Upper lobe of left lung (tissue), 6 donors: ENCODE measurements at regions not wholly inside any gene's neighbourhood (a gene's known extent, or its start where the extent isn't known, plus 50 kb on each side); places are given as distances from the start of the nearest gene placed in this dataset.

Experiments used
- ATAC-seq, 2 donors: fragments of 200-7000 bp; cut with Tn5 transposase; one replicate each; pipeline ENCODE4 v1.9.1; 2022; ENCODE audit warnings: mild to moderate bottlenecking in 2 of 2, moderate library complexity in 2 of 2; ENCODE audit not compliant: low FRiP score in 2 of 2
- DNase-seq, 2 donors: peaks; one replicate each; pipeline ENCODE4 v3.0.0-alpha.2; 2019 to 2020
- H3K27ac ChIP-seq, 4 donors: fragments of 200-600 bp; sonication (generic); one replicate each; pipeline ENCODE4 v1.5.1; 2016 to 2019
- H3K27me3 ChIP-seq, 4 donors: fragments of 200-600 bp; sonication (generic); one replicate each; pipeline ENCODE4 v1.5.1; 2017 to 2019
- H3K36me3 ChIP-seq, 4 donors: fragments of 200-600 bp; sonication (generic); one replicate each; pipeline ENCODE4 v1.5.1; 2016 to 2019
- H3K4me1 ChIP-seq, 4 donors: fragments of 200-600 bp; sonication (generic); one replicate each; pipeline ENCODE4 v1.5.1; 2018 to 2019
- H3K4me3 ChIP-seq, 4 donors: fragments of 200-600 bp; sonication (generic); one replicate each; pipeline ENCODE4 v1.5.1; 2017 to 2019; ENCODE audit warnings: mild to moderate bottlenecking in 2 of 4, moderate library complexity in 1 of 4
- H3K9me3 ChIP-seq, 4 donors: fragments of 200-600 bp; sonication (generic); one replicate each; pipeline ENCODE4 v1.5.1; 2018 to 2019
- EP300 ChIP-seq, 4 donors: sonication (generic); formaldehyde crosslinking; IDR thresholded peaks; one replicate each; pipeline ENCODE4 v1.5.1; 2017; ENCODE audit warnings: antibody characterized with exemption in 4 of 4, control low read depth in 2 of 4
- POLR2A ChIP-seq, 4 donors: fragments of 450-650 bp; IDR thresholded peaks; one replicate each; pipeline ENCODE4 v1.5.1; 2016 to 2017; ENCODE audit warnings: antibody characterized with exemption in 4 of 4, mild to moderate bottlenecking in 2 of 4
- POLR2AphosphoS5 ChIP-seq, 2 donors: sonication (generic); formaldehyde crosslinking; IDR thresholded peaks; one replicate each; pipeline ENCODE4 v1.5.1; 2017; ENCODE audit warnings: antibody characterized with exemption in 2 of 2
- WGBS, 2 donors: methylation state at CpG; one replicate each; pipeline ENCODE4 v1.1.5; 2017 to 2018; 5-methylcytosine and 5-hydroxymethylcytosine counted together
- TF ChIP-seq, protein P1 (sequence below), 6 experiments: fragments of 450-650 bp in 4 of 6; fragments of 200-600 bp in 2 of 6; sonication (generic) in 2 of 6; IDR thresholded peaks; one replicate each; pipeline ENCODE4 v1.5.1; 2016 to 2019; ENCODE audit warnings: antibody characterized with exemption in 6 of 6
- donor health status: DM: no; HTN: no; CAD: no; lungs with moderate emphysema.
- donor health status: DM: no; HTN: yes; CAD: no; lungs with severe emphysema.

DNA sequence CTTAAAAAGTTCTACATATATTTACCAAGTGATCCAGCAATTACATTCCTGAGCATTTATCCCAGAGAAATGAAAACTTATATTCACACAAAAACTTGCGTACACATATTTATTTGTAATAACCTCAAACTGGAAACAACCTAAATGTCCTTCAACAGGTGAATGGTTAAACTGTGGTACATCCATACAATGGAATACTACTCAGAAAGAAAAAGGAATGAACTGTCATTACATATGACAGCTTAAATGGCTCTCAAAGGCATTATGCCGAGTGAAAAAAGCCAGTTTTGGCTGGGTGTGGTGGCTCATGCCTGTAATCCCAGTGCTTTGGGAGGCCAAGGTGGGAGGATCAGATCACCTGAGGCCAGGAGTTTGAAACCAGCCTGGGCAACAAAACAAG lies 79.1 kb upstream of the DYNC1I2 start:
- no peaks in the 10 kb centered on the region for H3K27me3 ChIP-seq
- H3K27ac ChIP-seq = no peak overlapping the region
- 92 to 98% methylated on average over 2 of the region's 2 CpGs for WGBS, 2 donors
- H3K36me3 ChIP-seq = no peaks in the 10 kb centered on the region
- no peak overlapping the region for H3K4me3 ChIP-seq
- DNase-seq (no peak), ATAC-seq (no peak)
- no peaks in the 10 kb centered on the region for H3K9me3 ChIP-seq
- no peaks in the 10 kb centered on the region for H3K4me1 ChIP-seq
- TF ChIP-seq POLR2A (IDR thresholded peaks at IDR 0.05) (no peak), EP300 (IDR thresholded peaks at IDR 0.05) (no peak), POLR2AphosphoS5 (IDR thresholded peaks at IDR 0.05) (no peak)
- TF ChIP-seq, protein P1, sequence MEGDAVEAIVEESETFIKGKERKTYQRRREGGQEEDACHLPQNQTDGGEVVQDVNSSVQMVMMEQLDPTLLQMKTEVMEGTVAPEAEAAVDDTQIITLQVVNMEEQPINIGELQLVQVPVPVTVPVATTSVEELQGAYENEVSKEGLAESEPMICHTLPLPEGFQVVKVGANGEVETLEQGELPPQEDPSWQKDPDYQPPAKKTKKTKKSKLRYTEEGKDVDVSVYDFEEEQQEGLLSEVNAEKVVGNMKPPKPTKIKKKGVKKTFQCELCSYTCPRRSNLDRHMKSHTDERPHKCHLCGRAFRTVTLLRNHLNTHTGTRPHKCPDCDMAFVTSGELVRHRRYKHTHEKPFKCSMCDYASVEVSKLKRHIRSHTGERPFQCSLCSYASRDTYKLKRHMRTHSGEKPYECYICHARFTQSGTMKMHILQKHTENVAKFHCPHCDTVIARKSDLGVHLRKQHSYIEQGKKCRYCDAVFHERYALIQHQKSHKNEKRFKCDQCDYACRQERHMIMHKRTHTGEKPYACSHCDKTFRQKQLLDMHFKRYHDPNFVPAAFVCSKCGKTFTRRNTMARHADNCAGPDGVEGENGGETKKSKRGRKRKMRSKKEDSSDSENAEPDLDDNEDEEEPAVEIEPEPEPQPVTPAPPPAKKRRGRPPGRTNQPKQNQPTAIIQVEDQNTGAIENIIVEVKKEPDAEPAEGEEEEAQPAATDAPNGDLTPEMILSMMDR (IDR thresholded peaks at IDR 0.05) = no peak

DNA sequence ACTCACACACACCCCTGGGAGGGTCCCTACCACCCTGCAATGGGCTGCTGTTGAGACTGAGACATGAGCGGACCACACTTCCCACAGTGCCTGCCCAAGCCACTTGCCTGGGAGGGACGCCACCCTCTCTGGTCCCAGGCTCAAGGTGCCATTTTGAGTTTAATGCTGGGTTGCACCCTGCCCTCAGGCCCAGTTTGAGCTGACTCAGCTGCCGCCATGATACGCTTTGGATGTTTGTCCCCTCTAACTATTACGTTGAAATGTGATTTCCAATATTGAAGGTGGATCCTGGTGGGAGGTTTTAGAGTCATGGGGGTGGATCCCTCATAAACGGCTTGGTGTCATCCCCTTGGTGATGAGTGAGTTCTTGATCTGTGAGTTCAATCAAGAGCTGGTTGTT lies 76.4 kb upstream of the DYNC1I2 start:
- TF ChIP-seq, protein P1 (IDR thresholded peaks at IDR 0.05) = no peak
- no peak for TF ChIP-seq POLR2A (IDR thresholded peaks at IDR 0.05)
- no peak for TF ChIP-seq EP300 (IDR thresholded peaks at IDR 0.05)
- no peak for TF ChIP-seq POLR2AphosphoS5 (IDR thresholded peaks at IDR 0.05)
- DNase-seq = no peak
- H3K36me3 ChIP-seq = no peaks in the 10 kb centered on the region
- no peaks in the 10 kb centered on the region for H3K4me1 ChIP-seq
- no peaks in the 10 kb centered on the region for H3K9me3 ChIP-seq
- WGBS, 2 donors = 85 to 91% methylated on average over 4 to 6 of the region's 6 CpGs
- ATAC-seq = peak in 1 of 2 donors; percentile 50
- no peaks in the 10 kb centered on the region for H3K27me3 ChIP-seq
- H3K4me3 ChIP-seq = no peak overlapping the region
- no peak overlapping the region for H3K27ac ChIP-seq

DNA sequence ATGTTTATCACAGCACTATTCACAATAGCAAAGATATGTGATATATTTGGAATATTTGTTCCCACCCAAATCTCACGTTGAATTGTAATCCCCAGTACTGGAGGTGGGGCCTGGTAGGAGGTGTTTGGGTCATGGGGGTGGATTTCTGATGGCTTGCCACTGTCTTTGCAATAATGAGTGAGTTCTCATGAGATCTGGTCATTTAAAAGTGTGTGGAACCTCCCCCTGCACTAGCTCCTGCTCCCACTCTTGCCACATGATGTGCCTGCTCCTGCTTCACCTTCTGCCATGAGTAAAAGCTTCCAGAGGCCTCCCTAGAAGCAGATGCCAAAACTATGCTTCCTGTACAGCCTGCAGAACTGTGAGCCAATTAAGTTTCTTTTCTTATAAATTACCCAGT lies 72.2 kb upstream of the DYNC1I2 start:
- Histone ChIP-seq H3K4me3 (no peak overlapping the region), H3K27ac (no peak overlapping the region), H3K4me1 (no peaks in the 10 kb centered on the region), H3K27me3 (no peaks in the 10 kb centered on the region), H3K9me3 (no peaks in the 10 kb centered on the region), H3K36me3 (no peaks in the 10 kb centered on the region)
- TF ChIP-seq POLR2AphosphoS5 (IDR thresholded peaks at IDR 0.05) (no peak), EP300 (IDR thresholded peaks at IDR 0.05) (no peak), POLR2A (IDR thresholded peaks at IDR 0.05) (no peak)
- TF ChIP-seq, protein P1 (IDR thresholded peaks at IDR 0.05) = no peak
- ATAC-seq (no peak), DNase-seq (no peak)
- WGBS, 2 donors = 82 to 90% methylated on average over 1 of the region's 1 CpG

DNA sequence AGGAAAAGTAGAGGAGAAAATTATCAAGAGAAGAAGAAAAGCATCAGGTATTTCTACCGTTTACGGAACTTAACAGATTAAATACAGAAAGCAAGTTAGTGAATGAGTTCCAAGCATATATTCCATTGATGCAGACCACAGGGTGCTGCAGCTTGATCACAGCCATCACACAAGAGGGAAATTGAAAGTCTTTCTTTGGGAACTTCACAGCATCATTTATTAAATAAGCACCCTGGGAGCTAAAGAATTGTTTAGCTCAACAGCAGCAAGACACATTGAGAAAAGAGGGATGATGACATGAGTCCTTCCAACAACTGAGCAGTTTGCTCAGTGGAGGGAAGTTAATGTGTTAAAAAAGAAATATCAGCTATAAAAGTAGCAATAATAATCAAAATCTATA lies 69.3 kb upstream of the DYNC1I2 start:
- H3K9me3 ChIP-seq = no peaks in the 10 kb centered on the region
- H3K27ac ChIP-seq = no peak overlapping the region
- no peak for DNase-seq
- no peaks in the 10 kb centered on the region for H3K36me3 ChIP-seq
- TF ChIP-seq POLR2A (IDR thresholded peaks at IDR 0.05) (no peak), EP300 (IDR thresholded peaks at IDR 0.05) (no peak)
- TF ChIP-seq, protein P1 (IDR thresholded peaks at IDR 0.05) = no peak
- 81 to 91% methylated on average over 2 of the region's 2 CpGs for WGBS, 2 donors
- no peak for ATAC-seq
- no peaks in the 10 kb centered on the region for H3K27me3 ChIP-seq
- H3K4me1 ChIP-seq = no peaks in the 10 kb centered on the region
- no peak overlapping the region for H3K4me3 ChIP-seq

DNA sequence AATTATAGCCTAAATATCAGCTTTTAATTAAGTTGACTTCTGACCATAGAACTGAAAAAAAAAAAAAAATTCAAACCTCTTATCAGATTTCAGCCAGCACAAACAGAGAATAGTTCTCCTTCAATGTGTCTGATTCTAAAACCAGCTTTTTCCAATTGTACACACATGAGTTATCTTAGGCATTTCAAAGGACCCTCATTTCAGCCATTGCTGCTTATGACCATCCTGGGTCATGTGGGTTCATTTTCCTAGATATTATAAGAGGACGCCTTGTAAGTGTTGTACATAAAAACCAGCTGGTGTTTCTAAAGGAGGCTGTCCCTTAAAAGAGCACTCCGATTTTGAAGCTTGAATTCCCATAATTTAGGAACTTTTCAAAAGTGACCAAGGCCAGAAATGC lies 62.3 kb upstream of the DYNC1I2 start:
- TF ChIP-seq EP300 (IDR thresholded peaks at IDR 0.05) (peak in 1 of 4 donors; percentile 33), POLR2A (IDR thresholded peaks at IDR 0.05) (no peak), POLR2AphosphoS5 (IDR thresholded peaks at IDR 0.05) (no peak)
- TF ChIP-seq, protein P1 (IDR thresholded peaks at IDR 0.05) = no peak
- ATAC-seq (no peak), DNase-seq (no peak)
- H3K36me3 ChIP-seq = no peaks in the 10 kb centered on the region
- H3K4me1 ChIP-seq = peaks cover 0 to 3% (median 0%) of the 10 kb centered on the region in 4 donors
- 61 to 75% methylated on average over 2 of the region's 2 CpGs for WGBS, 2 donors
- no peak overlapping the region for H3K4me3 ChIP-seq
- H3K27ac ChIP-seq = peak overlapping the region in 1 of 4 donors; percentile 22
- no peaks in the 10 kb centered on the region for H3K27me3 ChIP-seq
- H3K9me3 ChIP-seq = peaks cover 0 to 18% (median 7%) of the 10 kb centered on the region in 4 donors
